HG02759 (cell line): ENCODE measurements at regions not wholly inside any gene's neighbourhood (a gene's known extent, or its start where the extent isn't known, plus 50 kb on each side); places are given as distances from the start of the nearest gene placed in this dataset.

ENCODE experiments used
- ATAC-seq: cut with Tn5 transposase; IDR thresholded peaks from one replicate; pipeline ENCODE4 v1.9.1; 2021; ENCODE audit warnings: mild to moderate bottlenecking, moderate library complexity; ENCODE audit not compliant: unreplicated experiment

DNA sequence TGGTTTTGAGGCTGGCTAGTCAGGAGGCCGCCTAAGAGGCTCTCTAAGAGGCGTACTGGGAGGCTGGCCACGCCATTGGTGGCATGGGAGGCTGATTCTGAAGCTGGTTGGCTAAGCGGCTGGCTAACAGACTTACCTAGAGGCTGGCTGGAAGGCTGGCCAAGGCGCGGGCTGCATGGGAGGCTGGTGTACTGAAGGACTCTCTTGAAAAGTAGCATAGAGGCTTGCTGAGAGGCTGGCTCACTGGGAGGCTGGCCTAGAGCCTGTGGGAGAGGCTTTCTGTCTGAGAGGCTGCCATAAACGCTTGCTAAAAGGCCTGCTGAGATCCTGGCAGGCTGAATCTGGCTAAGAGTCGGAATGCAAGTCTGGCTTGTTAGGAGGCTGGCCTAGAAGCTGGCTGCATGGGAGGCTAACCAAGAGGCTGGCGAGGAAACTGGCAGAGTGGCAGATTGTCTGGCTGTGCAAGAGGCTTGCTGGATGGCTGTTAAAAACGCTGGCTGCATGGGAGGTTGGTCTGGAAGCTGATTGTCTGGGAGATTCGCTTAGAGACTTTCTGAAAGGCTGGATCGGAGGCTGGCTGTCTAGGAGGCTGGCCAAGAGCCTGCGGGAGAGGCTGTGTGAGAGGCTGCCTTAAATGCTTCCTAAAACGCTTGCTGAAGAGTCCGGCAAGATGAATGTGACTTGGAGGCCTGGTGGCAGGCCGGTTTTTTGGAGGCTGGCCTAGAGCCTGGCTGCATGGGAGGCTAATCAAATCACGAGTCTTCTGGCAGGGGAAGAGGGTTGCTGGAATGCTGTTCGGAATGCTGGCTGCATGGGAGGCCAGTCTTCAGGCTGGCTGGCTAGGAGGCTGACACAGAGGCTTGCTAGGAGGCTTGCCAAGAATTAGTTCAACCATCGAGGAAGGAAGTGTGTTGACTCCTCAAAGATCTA, 134.2 kb downstream of the OR13A1 start:
- no peak for ATAC-seq

DNA sequence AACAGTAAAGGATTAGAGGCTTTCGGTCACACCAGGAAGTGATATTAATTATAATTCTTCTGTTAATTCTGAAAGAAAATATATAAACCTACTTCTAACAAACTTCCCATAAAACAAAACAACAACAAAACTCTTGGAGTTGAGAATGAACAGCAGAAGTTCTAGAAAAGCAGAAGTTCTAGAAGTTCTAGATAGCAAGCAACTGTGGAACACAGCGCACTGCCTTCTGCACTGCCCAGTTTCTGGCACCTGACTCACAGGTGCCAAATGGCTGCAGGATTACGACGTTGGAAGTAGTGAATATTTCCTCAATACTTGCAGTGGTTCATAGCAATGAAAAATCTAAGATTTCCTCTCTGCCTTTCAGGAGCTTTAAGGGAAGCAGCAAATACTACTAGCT, 132.2 kb downstream of the OR13A1 start:
- no peak for ATAC-seq

- ATAC-seq = no peak
Measured at GRCh38 chr10:45197816-45198485, 117.5 kb downstream of the OR13A1 start.

DNA sequence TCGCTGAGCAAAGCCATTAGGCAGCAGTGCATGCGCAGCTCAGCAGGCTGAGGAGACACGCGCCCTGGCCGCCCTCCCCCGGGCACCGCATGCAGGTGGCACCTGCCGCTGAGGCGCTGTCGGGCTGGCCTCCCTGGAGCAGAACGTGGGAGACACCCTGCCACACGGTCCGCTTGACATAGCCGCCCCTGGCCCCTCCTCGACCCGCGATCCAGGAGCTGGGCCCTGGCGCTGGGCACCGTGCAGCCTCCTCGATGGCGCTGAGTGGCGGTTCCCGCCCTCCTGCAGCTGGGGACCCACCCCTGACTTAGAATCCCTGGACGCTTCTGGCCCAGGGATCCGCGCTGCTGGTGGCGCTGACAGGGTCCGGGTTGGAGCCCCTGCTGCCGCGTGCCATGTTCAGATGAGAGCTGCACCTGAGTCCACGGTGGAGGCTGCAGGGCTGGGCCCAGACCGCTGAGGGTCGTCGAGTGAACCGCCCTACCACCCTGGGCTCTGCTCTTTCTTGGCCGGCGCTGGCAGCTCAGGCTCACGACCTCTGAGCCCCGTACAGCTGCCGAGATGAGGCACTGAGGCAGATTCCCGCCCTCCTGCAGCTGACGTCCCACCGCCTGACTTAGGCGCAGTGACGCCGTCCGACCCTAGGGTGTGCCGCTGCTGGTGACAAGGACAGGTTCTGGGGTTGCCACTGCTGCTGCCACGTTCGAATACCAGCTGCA, 116.8 kb downstream of the OR13A1 start:
- ATAC-seq = no peak

GRCh38 chr10:45199205-45199740, 116.1 kb downstream of the OR13A1 start:
- ATAC-seq = no peak

DNA sequence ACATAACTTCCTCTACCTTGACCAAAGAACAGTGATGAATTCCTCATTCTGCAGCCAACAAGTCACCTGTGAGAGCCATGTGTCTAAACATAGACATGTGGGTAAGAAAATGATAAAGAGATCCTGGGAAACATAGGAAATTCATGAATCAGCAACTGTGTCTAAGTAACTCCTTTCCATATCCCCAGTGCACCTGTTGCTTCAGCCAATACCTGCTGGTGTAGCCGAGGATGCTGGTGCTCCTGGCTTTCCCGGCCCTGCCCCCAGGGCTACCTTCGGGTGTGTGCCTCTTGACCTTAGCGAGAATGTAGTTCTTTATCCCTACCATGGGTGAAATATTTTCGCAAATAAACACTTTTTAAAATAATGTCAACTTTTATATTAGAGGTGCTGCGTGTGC, 114.1 kb downstream of the OR13A1 start:
- ATAC-seq = no peak

DNA sequence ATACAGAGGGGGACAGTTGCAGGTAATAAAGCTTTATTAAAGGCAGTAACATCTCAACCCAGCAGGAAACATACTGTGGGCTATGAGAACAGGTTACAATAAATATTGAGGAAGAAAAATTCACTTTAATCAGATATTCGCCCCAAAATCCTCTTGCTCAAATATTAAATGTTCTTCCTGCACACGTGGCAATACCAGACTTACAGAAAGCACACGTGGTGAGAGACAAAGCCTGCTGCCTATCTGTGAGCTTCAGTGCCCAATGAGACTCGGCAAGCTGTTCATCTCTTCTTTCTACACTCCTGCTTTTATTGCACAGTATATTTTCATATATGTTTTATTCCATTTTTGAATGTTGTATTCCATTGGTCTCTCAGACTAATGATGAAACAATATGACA, 113.2 kb downstream of the OR13A1 start:
- ATAC-seq = no peak

GRCh38 chr10:45204954-45205775, 110.2 kb downstream of the OR13A1 start:
- ATAC-seq = no peak

GRCh38 chr10:45209888-45210287, 105.5 kb downstream of the OR13A1 start:
- no peak for ATAC-seq

DNA sequence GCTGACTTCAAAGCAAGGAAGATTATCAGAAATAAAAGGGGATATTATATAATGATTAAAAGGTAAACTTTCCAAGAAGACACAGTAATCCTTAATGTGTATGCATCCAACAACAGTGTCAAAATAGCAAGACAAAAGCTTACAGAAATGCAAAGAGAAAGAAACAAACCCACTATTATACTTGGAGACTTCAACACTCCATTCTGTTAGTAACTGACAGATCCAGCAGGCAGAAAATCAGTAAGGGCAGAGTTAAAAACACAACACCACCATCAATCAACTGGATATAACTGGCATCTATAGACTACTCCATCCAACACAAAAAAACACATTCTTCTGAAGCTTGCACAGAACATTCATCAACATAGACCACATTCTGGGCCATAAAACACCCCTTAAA, 103.8 kb downstream of the OR13A1 start:
- ATAC-seq = no peak

- no peak for ATAC-seq
Measured at GRCh38 chr10:45219416-45219815, 96.0 kb downstream of the OR13A1 start.

GRCh38 chr10:45220931-45221330, 94.5 kb downstream of the OR13A1 start:
- ATAC-seq = no peak

- no peak for ATAC-seq
Measured at GRCh38 chr10:45224219-45224841, 91.1 kb downstream of the OR13A1 start.

DNA sequence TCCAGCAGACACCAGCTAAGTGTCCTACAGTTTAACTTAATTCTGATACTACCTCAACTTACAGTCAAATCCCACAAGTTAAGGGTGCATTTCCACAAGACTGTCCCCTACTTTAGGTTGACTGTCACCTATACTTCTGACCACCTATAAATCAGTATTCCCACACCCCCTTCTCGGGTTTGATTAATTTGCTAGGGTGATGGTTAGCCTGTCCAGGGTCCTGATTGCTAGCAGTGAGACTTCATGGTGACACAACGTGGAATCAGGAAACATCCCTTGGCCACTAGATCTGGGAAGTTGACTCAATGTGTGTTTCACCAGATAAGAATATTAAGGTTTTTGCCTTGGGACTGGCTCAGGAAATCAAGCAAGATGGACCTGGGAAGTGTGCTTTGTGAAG, 88.4 kb downstream of the OR13A1 start:
- ATAC-seq = no peak

- ATAC-seq = no peak
Measured at GRCh38 chr10:45227456-45227855, 88.0 kb downstream of the OR13A1 start.

- ATAC-seq = no peak
Measured at GRCh38 chr10:45229823-45230222, 85.6 kb downstream of the OR13A1 start.

DNA sequence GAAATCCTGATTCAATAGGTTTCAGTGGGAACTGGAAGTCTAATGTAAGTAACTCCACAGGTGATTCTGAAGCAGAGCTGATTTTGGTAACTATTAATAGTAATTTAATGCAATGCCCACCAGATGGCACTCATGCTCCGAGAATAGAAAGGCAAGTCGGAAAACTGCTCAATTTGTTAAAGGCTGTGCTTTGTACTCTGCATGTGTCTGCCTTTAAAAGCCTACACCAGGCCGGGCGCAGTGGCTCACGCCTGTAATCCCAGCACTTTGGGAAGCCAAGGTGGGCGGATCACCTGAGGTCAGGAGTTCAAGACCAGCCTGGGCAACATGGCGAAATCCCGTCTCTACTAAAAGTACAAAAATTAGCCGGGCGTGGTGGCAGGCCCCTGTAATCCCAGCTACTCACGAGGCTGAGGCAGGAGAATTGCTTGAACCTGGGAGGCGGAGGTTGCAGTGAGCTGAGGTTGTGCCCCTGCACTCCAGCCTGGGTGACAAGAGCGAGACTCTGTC, 80.1 kb downstream of the OR13A1 start:
- ATAC-seq = peak; percentile 47

GRCh38 chr10:45235798-45236220, 79.6 kb downstream of the OR13A1 start:
- ATAC-seq = no peak

DNA sequence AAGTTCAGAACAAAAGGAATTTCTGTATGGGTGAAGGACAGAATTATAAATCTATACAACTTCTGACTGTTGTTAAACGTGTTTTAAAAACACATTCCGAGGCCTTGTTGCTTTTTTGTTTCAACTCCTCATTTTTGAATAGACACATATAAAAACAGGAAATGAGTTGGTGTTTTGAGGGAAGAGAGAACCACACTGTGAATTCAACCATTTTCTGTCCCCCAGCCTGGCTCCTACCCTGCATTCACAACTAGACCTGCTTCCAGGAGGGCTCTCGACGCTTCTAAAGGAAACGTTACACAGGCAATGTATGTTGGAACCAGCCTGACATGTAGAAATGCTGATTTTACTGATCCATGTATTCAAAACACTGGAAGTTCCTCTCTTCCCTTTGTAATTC, 76.5 kb downstream of the OR13A1 start:
- ATAC-seq = no peak

GRCh38 chr10:45239642-45240041, 75.8 kb downstream of the OR13A1 start:
- no peak for ATAC-seq
